Epithelial cell of proximal tubule (primary cell): ENCODE measurements at regions not wholly inside any gene's neighbourhood (a gene's known extent, or its start where the extent isn't known, plus 50 kb on each side); places are given as distances from the start of the nearest gene placed in this dataset.

Source experiments
- DNase-seq: peaks from one replicate; pipeline ENCODE4 v3.0.0-alpha.2; 2011; ENCODE audit warnings: low read depth
- H3K4me3 ChIP-seq: 2 replicates; pipeline ENCODE4 v1.5.1; 2011; ENCODE audit warnings: low read depth, mild to moderate bottlenecking, low read length
- TF ChIP-seq, protein P1 (sequence below): conservative IDR thresholded peaks from 2 replicates; pipeline ENCODE4 v1.5.1; 2012; ENCODE audit warnings: low read depth, mild to moderate bottlenecking, low read length

DNA sequence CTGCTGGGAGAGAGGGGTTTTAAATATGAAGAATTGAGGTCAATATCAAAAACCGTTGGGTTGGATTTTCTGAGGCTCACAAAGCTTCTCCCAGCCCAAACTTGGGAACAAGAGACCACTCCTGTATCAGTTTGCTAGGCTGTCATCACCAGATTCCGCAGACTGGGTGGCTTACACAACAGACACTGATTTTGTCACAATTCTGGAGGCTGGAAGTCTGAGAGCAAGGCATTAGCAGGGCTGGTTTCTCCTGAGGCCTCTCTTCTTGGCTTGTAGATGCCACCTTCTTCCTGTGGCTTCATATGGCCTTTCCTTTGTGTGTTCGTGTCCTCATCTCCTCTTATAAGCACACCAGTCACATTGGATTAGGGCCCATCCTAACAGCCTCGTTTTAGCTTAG lies 122.9 kb upstream of the COPS8 start:
- TF ChIP-seq, protein P1, sequence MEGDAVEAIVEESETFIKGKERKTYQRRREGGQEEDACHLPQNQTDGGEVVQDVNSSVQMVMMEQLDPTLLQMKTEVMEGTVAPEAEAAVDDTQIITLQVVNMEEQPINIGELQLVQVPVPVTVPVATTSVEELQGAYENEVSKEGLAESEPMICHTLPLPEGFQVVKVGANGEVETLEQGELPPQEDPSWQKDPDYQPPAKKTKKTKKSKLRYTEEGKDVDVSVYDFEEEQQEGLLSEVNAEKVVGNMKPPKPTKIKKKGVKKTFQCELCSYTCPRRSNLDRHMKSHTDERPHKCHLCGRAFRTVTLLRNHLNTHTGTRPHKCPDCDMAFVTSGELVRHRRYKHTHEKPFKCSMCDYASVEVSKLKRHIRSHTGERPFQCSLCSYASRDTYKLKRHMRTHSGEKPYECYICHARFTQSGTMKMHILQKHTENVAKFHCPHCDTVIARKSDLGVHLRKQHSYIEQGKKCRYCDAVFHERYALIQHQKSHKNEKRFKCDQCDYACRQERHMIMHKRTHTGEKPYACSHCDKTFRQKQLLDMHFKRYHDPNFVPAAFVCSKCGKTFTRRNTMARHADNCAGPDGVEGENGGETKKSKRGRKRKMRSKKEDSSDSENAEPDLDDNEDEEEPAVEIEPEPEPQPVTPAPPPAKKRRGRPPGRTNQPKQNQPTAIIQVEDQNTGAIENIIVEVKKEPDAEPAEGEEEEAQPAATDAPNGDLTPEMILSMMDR, result no peak
- DNase-seq, result no peak
- H3K4me3 ChIP-seq, result no peak overlapping the region

DNA sequence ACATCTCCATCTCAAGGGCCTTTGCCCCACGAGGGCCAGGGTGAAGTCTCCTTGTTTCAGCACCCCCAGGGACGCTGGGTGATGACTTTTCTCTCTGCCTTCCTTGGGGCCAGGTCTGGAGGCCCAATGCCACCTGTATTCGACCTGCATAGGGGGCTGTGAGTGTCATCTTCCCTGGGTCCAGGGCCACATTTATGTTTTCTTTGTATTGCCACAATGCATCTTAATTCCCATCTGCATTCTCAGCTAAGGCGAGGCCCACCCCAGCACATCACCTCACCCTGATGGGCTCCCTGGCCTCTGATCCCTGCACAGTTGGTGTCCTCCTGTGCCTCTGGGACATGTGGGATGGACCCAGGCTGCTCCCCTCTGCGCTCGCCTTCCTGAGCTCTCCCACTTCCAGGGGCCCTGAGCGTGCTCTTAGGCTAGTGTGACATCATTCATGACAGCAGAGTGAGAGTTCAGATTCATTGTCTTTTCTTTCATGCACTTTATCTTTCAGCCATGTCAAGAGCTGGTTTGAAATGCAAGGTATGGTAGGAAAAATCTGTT lies 122.0 kb upstream of the COPS8 start:
- no peak overlapping the region for H3K4me3 ChIP-seq
- no peak for DNase-seq
- TF ChIP-seq, protein P1, result no peak

DNA sequence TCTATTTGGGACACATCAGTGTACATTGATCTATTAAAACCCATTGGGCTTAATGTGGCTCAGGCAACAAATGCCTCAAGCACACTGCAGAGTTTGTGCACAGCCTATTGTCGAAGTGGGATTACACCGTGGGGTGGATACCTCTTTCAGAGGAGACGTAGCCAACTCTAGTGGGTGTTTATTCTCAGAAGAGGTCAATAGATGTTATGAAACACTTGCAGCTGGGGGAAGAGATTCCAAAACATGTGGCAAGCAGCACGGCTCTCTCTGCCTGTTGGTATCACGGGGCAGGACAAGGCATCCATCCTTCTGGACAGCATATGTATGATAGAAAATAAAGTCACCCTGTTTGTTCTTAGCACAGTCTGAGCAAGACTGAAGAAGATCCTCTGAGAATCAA lies 121.4 kb upstream of the COPS8 start:
- no peak overlapping the region for H3K4me3 ChIP-seq
- DNase-seq, result no peak
- TF ChIP-seq, protein P1, result no peak

DNA sequence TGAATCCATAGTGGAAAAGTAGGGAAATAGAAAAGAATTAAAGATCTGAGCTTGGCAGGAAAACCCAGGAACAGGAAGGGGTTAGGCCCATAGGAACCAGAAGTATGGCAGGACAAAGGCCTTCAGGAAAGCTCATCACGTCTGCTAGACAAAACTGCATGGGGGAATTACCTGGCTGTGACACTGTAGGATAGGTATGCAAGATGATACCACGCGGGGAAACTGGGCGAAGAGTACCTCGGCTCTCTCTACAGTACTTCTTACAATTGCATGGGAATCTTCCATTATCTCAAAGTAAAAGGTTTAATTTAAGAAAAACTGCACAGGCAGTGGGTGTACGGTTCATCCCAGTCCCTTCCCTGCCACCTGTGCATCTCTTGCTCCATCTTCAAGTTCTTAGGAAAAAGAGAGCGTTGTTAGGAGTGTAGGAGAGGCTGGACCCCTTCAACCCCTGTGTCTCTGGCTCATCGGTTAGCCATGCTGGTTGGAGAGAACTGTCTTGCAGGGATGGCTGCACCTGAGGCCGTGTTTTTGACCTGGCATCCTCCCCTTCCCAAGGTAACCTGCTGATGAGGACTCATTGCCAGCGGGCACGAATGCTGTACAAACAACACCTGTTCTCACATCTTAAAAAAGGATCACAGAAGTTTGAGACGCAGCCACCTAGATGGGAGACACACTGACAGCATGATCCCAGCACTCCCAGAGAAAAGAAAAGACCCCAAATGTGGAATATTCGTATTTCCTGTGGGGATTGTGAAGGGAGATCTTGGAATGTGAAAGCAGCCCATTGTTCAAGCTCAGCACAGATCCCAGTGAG lies 120.5 kb upstream of the COPS8 start:
- TF ChIP-seq, protein P1, result no peak
- no peak for DNase-seq
- H3K4me3 ChIP-seq, result no peak overlapping the region

DNA sequence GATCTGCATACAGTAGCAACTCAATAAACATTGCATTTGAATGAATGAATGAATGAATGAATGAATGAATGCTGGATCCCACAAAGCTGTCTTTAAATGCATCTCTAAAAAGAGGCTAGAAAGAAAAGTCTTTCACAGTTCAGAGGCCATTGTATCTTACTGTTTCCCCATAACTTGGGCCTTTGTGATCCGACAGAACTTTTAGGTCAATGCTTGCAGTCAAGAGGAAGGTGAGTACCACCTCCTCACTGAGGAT lies 119.9 kb upstream of the COPS8 start:
- H3K4me3 ChIP-seq, result no peak overlapping the region
- no peak for DNase-seq
- TF ChIP-seq, protein P1, result no peak

DNA sequence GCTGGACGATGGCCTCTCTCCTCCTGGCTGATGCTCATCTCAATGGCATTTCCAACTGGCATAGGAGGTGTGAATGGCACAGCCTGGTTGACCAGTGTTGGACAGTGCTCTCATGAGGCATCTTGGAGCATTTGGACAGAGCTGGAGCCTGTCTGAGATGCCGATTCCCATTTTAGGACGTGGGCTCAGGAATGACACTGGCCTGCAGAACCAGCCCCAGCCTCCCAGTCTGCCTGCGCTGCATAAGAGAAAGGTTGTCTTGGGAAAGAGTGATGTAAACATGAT lies 118.2 kb upstream of the COPS8 start:
- H3K4me3 ChIP-seq, result no peak overlapping the region
- no peak for DNase-seq
- TF ChIP-seq, protein P1, result no peak

DNA sequence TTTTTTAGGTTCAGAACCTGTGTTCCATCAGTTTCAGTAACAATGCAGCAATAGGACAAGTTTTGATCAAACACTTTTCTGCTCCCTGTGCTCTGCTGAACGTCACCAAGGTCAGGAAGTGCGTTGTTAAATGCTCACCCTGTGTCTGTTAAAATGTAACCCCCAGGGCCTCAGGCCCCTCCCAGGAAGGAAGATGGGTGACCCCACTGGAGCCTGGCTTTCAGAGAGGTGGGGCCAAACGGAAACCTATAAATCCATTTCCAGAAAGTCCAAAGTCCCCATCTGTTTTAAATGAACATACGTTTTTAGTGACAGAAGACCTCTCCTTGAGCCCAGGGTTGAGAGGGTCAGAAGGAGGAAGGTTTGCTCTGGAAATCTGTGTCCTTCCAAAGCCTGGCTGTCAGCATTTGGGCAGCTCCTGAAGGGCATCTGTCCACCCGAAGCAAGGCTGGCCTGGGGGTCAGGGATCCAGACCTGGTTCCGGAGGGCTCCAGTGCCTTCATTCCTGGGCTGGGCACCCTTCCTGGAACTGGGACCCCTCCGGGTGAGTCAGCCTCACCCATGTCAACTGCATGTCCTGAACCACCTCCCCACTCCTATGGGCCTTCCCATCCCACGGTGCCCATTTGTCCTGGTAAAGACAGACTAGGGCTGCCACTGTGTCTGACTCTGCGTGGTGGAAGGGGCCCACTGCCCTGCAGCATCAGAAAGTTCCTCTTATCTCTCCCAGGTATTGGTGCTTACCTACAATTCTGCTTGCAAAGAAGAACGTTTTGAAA lies 117.4 kb upstream of the COPS8 start:
- H3K4me3 ChIP-seq, result no peak overlapping the region
- no peak for DNase-seq
- TF ChIP-seq, protein P1, result no peak
